Gastrocnemius medialis (tissue), 4 donors: ENCODE measurements at regions not wholly inside any gene's neighbourhood (a gene's known extent, or its start where the extent isn't known, plus 50 kb on each side); places are given as distances from the start of the nearest gene placed in this dataset.

Experiments
- ATAC-seq, 2 donors: fragments of 150-250 bp; one replicate each; pipeline ENCODE4 v1.9.1; 2016
- DNase-seq, 2 donors: peaks; one replicate each; pipeline ENCODE4 v3.0.0-alpha.2; 2019
- H3K27ac ChIP-seq, 4 donors: fragments of 200-600 bp; sonication (generic); 1 replicate in 1 of 4; 2 replicates in 3 of 4; pipeline ENCODE4 v1.5.1; 2016 to 2018; ENCODE audit warnings: mild to moderate bottlenecking in 2 of 4, moderate library complexity in 1 of 4
- H3K27me3 ChIP-seq, 3 donors: fragments of 200-600 bp; sonication (generic) in 2 of 3; 1 replicate in 1 of 3; 2 replicates in 2 of 3; pipeline versions ENCODE4 v1.5.1 to v1.6.0; 2016 to 2019; ENCODE audit warnings: mild to moderate bottlenecking in 1 of 3, moderate library complexity in 1 of 3
- H3K36me3 ChIP-seq, 2 donors: fragments of 200-600 bp; sonication (generic) in 1 of 2; one replicate each; pipeline ENCODE4 v1.5.1; 2017 to 2018
- H3K4me1 ChIP-seq, 2 donors: fragments of 200-600 bp; sonication (generic) in 1 of 2; one replicate each; pipeline ENCODE4 v1.5.1; 2016 to 2017; ENCODE audit warnings: mild to moderate bottlenecking in 2 of 2
- H3K4me3 ChIP-seq, 4 donors: fragments of 200-600 bp; sonication (generic) in 3 of 4; 1 replicate in 1 of 4; 2 replicates in 3 of 4; pipeline ENCODE4 v1.5.1; 2016 to 2019; ENCODE audit warnings: mild to moderate bottlenecking in 2 of 4
- H3K9me3 ChIP-seq, 3 donors: fragments of 200-600 bp; sonication (generic) in 2 of 3; 1 replicate in 1 of 3; 2 replicates in 2 of 3; pipeline ENCODE4 v1.5.1; 2016 to 2019
- POLR2A ChIP-seq, 2 donors: fragments of 450-650 bp; IDR thresholded peaks; one replicate each; pipeline ENCODE4 v1.6.1; 2017; ENCODE audit warnings: antibody characterized with exemption in 2 of 2, mild to moderate bottlenecking in 2 of 2, moderate library complexity in 2 of 2
- in situ Hi-C, 4 donors: fragments of 200-750 bp; cut with MboI; loops; one replicate each; pipeline versions ENCODE4 v1.15.0 to v1.8.0; 2017; ENCODE audit warnings: low sequenced_read_pairs in 4 of 4
- intact Hi-C: fragments of 100-400 bp; cut with DNase I; formaldehyde crosslinking; loops from one replicate; pipeline ENCODE4 v1.15.1; 2023; ENCODE audit warnings: low total_unique reads
- TF ChIP-seq, protein P1 (sequence below), 5 experiments: fragments of 450-650 bp in 3 of 5; fragments of 200-600 bp in 2 of 5; sonication (generic) in 2 of 5; IDR thresholded peaks in 4 of 5; conservative IDR thresholded peaks in 1 of 5; 1 replicate in 4 of 5; 2 replicates in 1 of 5; pipeline ENCODE4 v1.5.1; 2016 to 2019; ENCODE audit warnings: antibody characterized with exemption in 5 of 5, mild to moderate bottlenecking in 3 of 5, moderate library complexity in 3 of 5

DNA sequence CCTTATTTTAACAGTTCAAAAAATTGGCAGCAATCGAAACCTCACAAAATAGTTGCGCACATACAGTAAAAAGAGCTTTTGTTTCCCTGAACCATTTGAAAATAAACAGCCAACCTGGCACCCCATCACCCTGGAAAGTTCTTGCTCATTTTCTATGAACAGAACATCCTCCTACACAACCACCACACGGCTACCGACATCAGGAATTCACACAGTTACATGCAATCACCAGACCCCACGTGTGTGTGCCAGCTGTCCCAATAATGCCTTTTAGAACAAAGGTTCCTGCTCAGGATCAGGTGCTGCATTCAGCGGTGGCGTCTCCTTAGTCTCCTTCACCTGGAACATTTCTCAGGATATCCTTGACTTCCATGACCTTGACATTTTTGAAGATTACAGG is 186.5 kb downstream of the KLF13 start:
- in situ Hi-C loops = no loop called here
- TF ChIP-seq, protein P1, sequence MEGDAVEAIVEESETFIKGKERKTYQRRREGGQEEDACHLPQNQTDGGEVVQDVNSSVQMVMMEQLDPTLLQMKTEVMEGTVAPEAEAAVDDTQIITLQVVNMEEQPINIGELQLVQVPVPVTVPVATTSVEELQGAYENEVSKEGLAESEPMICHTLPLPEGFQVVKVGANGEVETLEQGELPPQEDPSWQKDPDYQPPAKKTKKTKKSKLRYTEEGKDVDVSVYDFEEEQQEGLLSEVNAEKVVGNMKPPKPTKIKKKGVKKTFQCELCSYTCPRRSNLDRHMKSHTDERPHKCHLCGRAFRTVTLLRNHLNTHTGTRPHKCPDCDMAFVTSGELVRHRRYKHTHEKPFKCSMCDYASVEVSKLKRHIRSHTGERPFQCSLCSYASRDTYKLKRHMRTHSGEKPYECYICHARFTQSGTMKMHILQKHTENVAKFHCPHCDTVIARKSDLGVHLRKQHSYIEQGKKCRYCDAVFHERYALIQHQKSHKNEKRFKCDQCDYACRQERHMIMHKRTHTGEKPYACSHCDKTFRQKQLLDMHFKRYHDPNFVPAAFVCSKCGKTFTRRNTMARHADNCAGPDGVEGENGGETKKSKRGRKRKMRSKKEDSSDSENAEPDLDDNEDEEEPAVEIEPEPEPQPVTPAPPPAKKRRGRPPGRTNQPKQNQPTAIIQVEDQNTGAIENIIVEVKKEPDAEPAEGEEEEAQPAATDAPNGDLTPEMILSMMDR (IDR thresholded peaks at IDR 0.05 in 4 of 5, conservative IDR thresholded peaks at IDR 0.05 in 1 of 5) = no peak
- TF ChIP-seq POLR2A (IDR thresholded peaks at IDR 0.05) = no peak
- H3K36me3 ChIP-seq = no peaks in the 10 kb centered on the region
- DNase-seq = no peak
- no peak for ATAC-seq
- intact Hi-C loops = loop anchor here (10.0 kb wide), 1 partner anchor 62 kb away; no protein-coding TSS in a partner anchor
- no peak overlapping the region for H3K27ac ChIP-seq
- no peaks in the 10 kb centered on the region for H3K9me3 ChIP-seq
- H3K27me3 ChIP-seq = no peaks in the 10 kb centered on the region
- peaks cover 0 to 5% of the 10 kb centered on the region in 2 donors for H3K4me1 ChIP-seq
- H3K4me3 ChIP-seq = no peak overlapping the region

DNA sequence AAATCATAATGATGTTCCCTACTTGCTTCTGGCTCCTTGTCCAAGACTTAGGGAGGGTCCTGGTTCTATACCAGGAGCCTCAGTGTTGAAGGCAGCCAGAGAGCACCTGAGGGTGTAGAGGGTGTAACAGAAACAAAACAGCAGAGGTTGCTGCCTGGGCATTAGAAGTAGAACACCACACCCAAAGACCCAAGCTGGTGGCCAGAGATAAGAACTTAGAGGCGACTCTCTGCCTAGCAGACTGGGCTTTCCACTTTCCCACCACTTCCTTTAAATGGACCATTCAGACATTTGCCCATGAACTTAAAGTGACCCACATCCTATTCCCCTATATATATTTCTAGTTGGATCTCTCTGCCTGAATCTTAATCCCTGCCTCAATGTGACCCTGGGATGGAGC is 189.8 kb downstream of the KLF13 start:
- Histone ChIP-seq H3K4me1 (no peaks in the 10 kb centered on the region), H3K4me3 (no peak overlapping the region), H3K36me3 (no peaks in the 10 kb centered on the region), H3K27me3 (no peaks in the 10 kb centered on the region), H3K9me3 (no peaks in the 10 kb centered on the region), H3K27ac (no peak overlapping the region)
- no peak for DNase-seq
- in situ Hi-C loops (no loop called here), intact Hi-C loops (loop anchor here (10.0 kb wide), 1 partner anchor 58 kb away; no protein-coding TSS in a partner anchor)
- TF ChIP-seq, protein P1 (IDR thresholded peaks at IDR 0.05 in 4 of 5, conservative IDR thresholded peaks at IDR 0.05 in 1 of 5) = no peak
- TF ChIP-seq POLR2A (IDR thresholded peaks at IDR 0.05) = no peak
- no peak for ATAC-seq

DNA sequence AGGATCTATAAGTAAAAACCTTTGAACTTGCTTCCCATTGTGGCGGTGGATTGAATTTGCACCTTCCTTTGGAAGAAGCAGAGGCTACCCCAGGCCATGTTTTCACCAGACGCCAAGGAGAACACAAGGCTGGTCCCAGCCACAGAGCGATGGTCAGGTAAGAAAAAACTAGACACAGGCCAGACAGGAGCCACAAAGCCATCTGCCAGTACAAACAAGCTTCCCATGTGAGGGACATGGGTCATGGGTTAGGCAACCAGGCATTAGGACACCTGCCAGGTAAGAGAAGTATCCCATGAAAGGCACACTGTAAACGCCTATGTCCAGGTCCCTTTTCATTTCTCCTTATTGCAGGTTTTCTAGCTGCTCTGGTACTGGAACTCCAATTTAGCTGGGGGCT is 190.2 kb downstream of the KLF13 start:
- in situ Hi-C loops = no loop called here
- DNase-seq = no peak
- intact Hi-C loops = loop anchor here (10.0 kb wide), 1 partner anchor 58 kb away; no protein-coding TSS in a partner anchor

DNA sequence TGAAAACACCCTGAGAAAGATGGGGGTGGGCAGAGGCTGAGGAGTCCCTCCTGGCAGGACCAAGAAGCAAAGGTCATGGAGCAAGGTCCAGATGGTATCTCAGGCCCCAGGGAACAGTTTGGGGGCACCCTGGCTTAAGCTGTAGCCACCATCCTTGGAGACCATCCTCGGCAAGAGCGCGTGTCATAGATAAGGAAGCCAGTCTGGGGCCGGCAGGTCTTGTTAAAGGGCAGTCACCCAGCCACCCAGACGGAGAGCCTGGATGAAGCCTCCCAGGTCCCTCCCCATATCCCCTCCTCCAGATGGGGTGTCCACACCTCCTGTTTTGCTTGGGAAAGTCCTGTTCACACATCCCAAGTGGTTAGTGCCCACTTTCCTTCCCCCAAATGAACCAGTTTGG is 191.1 kb downstream of the KLF13 start:
- TF ChIP-seq, protein P1 (IDR thresholded peaks at IDR 0.05 in 4 of 5, conservative IDR thresholded peaks at IDR 0.05 in 1 of 5) = no peak
- no peak for TF ChIP-seq POLR2A (IDR thresholded peaks at IDR 0.05)
- Histone ChIP-seq H3K27ac (no peak overlapping the region), H3K4me3 (no peak overlapping the region), H3K4me1 (no peaks in the 10 kb centered on the region), H3K36me3 (no peaks in the 10 kb centered on the region), H3K27me3 (no peaks in the 10 kb centered on the region), H3K9me3 (no peaks in the 10 kb centered on the region)
- DNase-seq (no peak), ATAC-seq (no peak)
- in situ Hi-C loops (no loop called here), intact Hi-C loops (loop anchor here (10.0 kb wide), 1 partner anchor 57 kb away; no protein-coding TSS in a partner anchor)

More for the DNA sequence above, 190.2 kb downstream of the KLF13 start:
- ATAC-seq = no peak
- H3K4me3 ChIP-seq = no peak overlapping the region
- no peaks in the 10 kb centered on the region for H3K4me1 ChIP-seq
- H3K27me3 ChIP-seq = no peaks in the 10 kb centered on the region
- H3K36me3 ChIP-seq = no peaks in the 10 kb centered on the region
- H3K27ac ChIP-seq = no peak overlapping the region
- no peaks in the 10 kb centered on the region for H3K9me3 ChIP-seq
- TF ChIP-seq, protein P1 (IDR thresholded peaks at IDR 0.05 in 4 of 5, conservative IDR thresholded peaks at IDR 0.05 in 1 of 5) = no peak
- no peak for TF ChIP-seq POLR2A (IDR thresholded peaks at IDR 0.05)

DNA sequence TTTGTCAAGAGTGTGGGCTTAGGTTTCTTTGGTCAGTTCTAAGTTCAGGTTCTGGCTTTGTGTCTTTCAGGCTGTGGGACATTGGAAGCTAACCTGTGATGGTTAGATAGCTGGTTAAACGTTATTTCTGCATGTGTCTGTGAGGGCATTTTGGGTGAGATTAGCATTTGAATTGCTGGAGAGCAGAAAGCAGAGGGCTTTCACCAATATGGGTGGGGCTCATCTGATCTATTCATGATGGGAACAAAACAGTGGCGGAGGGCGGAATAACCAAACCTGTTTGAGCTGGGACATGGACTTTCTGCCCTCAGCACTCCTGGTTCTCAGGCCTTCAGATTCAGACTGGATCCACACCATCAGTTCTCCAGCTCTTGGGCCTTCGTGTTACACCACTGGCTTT is 195.4 kb downstream of the KLF13 start:
- no peak for ATAC-seq
- no peaks in the 10 kb centered on the region for H3K27me3 ChIP-seq
- no peak overlapping the region for H3K4me3 ChIP-seq
- in situ Hi-C loops (no loop called here), intact Hi-C loops (no loop called here)
- H3K36me3 ChIP-seq = no peaks in the 10 kb centered on the region
- H3K4me1 ChIP-seq = no peaks in the 10 kb centered on the region
- TF ChIP-seq, protein P1 (IDR thresholded peaks at IDR 0.05 in 4 of 5, conservative IDR thresholded peaks at IDR 0.05 in 1 of 5) = no peak
- TF ChIP-seq POLR2A (IDR thresholded peaks at IDR 0.05) = no peak
- H3K27ac ChIP-seq = no peak overlapping the region
- DNase-seq = no peak
- no peaks in the 10 kb centered on the region for H3K9me3 ChIP-seq
